Nephron (organoid): ENCODE measurements at regions not wholly inside any gene's neighbourhood (a gene's known extent, or its start where the extent isn't known, plus 50 kb on each side); places are given as distances from the start of the nearest gene placed in this dataset.

Experiments
- H3K27ac Mint-ChIP-seq, 3 experiments: 2 replicates each; pipeline ENCODE4 v1.8.0; 2020; ENCODE audit warnings: mixed read lengths in 3 of 3, mild to moderate bottlenecking in 2 of 3, moderate library complexity in 1 of 3
- H3K27me3 Mint-ChIP-seq: 2 replicates; pipeline ENCODE4 v1.8.0; 2021; ENCODE audit warnings: low read depth, mild to moderate bottlenecking, moderate library complexity, mixed read lengths
- H3K36me3 Mint-ChIP-seq: 2 replicates; pipeline ENCODE4 v1.8.0; 2020; ENCODE audit warnings: low read depth, mixed read lengths
- H3K4me1 Mint-ChIP-seq: 2 replicates; pipeline ENCODE4 v1.8.0; 2020; ENCODE audit warnings: mixed read lengths
- H3K4me3 Mint-ChIP-seq, 3 experiments: 2 replicates each; pipeline ENCODE4 v1.8.0; 2020; ENCODE audit warnings: mild to moderate bottlenecking in 3 of 3, mixed read lengths in 3 of 3, moderate library complexity in 2 of 3
- H3K9me3 Mint-ChIP-seq: 2 replicates; pipeline ENCODE4 v1.8.0; 2020; ENCODE audit warnings: mixed read lengths
- TF ChIP-seq, protein P1 (sequence below), 3 experiments: fragments of 200-600 bp; sonication (generic); IDR thresholded peaks; one replicate each; pipeline ENCODE4 v1.5.0; 2021; ENCODE audit warnings: antibody characterized with exemption in 3 of 3; ENCODE audit not compliant: unreplicated experiment in 3 of 3

DNA sequence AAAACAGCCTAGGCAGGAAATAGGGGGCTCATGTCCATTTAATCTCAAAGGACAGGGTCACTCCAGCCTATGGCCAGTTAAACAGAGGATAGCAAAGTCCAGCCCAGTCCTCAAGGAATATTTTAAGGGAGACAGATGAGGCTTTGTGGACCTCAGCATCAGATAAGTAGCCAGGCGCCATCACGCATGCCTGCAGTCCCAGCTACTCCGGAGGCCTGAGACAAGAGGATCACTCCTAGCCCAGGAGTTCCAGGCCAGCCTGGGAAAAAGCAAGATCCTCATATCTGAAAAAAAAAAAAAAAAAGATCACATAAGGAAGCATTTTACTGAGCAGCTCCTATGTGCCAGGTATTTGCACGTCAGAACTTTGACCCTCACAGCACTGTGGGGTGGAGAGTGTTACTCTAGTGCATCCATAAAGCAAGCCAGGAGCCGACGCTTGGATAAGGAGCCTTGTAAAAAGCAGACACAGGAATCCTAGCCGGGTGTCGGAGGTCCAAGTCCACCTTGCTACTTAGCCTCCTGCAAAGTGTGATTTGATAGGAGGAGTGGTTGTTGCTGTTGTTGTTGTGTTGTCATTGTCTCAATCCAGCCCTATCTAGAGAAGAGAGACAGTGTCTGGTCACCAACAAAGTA lies 61.8 kb upstream of the DOCK1 start:
- H3K27ac Mint-ChIP-seq = no peak overlapping the region
- TF ChIP-seq, protein P1, sequence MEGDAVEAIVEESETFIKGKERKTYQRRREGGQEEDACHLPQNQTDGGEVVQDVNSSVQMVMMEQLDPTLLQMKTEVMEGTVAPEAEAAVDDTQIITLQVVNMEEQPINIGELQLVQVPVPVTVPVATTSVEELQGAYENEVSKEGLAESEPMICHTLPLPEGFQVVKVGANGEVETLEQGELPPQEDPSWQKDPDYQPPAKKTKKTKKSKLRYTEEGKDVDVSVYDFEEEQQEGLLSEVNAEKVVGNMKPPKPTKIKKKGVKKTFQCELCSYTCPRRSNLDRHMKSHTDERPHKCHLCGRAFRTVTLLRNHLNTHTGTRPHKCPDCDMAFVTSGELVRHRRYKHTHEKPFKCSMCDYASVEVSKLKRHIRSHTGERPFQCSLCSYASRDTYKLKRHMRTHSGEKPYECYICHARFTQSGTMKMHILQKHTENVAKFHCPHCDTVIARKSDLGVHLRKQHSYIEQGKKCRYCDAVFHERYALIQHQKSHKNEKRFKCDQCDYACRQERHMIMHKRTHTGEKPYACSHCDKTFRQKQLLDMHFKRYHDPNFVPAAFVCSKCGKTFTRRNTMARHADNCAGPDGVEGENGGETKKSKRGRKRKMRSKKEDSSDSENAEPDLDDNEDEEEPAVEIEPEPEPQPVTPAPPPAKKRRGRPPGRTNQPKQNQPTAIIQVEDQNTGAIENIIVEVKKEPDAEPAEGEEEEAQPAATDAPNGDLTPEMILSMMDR (IDR thresholded peaks at IDR 0.05; ENCODE audit: unreplicated experiment in 3 of 3) = no peak
- no peak overlapping the region for H3K4me3 Mint-ChIP-seq
- peaks cover 3% of the 10 kb centered on the region for H3K27me3 Mint-ChIP-seq
- H3K36me3 Mint-ChIP-seq = no peaks in the 10 kb centered on the region
- H3K4me1 Mint-ChIP-seq = peaks cover 6% of the 10 kb centered on the region
- no peaks in the 10 kb centered on the region for H3K9me3 Mint-ChIP-seq

DNA sequence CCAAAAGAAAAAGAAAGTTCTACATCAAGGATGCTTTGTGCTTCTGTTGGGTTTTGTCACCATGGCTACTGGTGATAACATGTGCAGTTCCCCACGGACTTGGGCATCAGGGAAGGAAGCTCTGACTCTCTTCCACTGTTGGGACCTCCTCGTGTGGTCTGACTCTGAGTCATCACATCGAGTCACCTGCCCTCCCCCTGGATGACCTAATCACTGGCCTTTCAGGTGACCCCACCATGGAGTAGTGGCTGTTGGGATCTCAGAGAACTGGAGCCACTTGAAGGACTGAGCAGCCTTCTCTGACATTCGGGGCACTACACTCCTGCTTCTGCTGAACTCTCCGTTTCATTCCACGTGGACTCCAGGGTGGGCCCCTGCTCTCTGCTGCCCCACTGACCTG lies 60.8 kb upstream of the DOCK1 start:
- H3K27me3 Mint-ChIP-seq = peaks cover 3% of the 10 kb centered on the region
- no peak overlapping the region for H3K27ac Mint-ChIP-seq
- TF ChIP-seq, protein P1 (IDR thresholded peaks at IDR 0.05; ENCODE audit: unreplicated experiment in 3 of 3) = no peak
- H3K4me1 Mint-ChIP-seq = no peaks in the 10 kb centered on the region
- H3K36me3 Mint-ChIP-seq = no peaks in the 10 kb centered on the region
- no peak overlapping the region for H3K4me3 Mint-ChIP-seq
- H3K9me3 Mint-ChIP-seq = no peaks in the 10 kb centered on the region

DNA sequence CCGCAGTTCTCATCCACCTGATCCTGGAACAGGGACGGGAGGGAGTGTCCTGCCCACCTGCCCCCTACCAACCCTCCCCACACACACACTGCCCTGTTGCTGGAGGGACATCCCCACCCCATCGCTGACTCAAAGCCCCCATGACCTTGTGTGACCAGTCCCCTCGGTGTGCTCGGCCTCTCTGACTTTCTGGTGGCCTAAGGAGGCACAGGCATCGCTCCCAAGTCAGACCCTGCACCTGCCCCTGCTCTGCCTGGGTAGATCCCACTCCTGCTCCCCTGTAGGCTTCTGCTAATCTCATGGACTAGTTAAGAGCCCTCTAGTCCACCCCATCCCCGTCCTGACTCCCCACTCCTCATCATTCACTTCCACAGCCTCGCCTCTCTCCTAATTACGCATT lies 58.8 kb upstream of the DOCK1 start:
- Mint-ChIP-seq H3K9me3 (no peaks in the 10 kb centered on the region), H3K27me3 (no peaks in the 10 kb centered on the region), H3K36me3 (no peaks in the 10 kb centered on the region), H3K27ac (no peak overlapping the region), H3K4me1 (no peaks in the 10 kb centered on the region), H3K4me3 (no peak overlapping the region)
- TF ChIP-seq, protein P1 (IDR thresholded peaks at IDR 0.05; ENCODE audit: unreplicated experiment in 3 of 3) = no peak

DNA sequence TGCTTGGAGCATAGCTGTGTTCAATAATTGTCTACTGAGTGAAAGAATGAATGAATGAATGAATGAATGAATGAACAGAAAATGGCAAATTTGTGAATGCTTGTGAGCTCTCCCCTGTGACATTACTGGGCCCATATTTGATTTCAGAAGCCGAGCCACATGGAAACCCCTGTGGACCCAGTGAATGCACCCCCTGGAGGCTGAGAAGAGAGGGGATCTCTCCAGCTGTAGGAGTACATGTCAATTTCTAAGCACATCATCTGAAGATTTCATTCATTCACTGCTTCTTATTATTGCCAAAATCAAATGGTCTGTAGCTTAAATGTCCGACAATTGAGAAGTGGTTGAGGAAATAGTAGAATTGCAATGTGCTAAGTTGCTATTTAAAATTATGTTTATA lies 58.3 kb upstream of the DOCK1 start:
- no peaks in the 10 kb centered on the region for H3K9me3 Mint-ChIP-seq
- no peak overlapping the region for H3K27ac Mint-ChIP-seq
- H3K4me3 Mint-ChIP-seq = no peak overlapping the region
- H3K27me3 Mint-ChIP-seq = no peaks in the 10 kb centered on the region
- no peaks in the 10 kb centered on the region for H3K4me1 Mint-ChIP-seq
- H3K36me3 Mint-ChIP-seq = no peaks in the 10 kb centered on the region
- TF ChIP-seq, protein P1 (IDR thresholded peaks at IDR 0.05; ENCODE audit: unreplicated experiment in 3 of 3) = no peak

DNA sequence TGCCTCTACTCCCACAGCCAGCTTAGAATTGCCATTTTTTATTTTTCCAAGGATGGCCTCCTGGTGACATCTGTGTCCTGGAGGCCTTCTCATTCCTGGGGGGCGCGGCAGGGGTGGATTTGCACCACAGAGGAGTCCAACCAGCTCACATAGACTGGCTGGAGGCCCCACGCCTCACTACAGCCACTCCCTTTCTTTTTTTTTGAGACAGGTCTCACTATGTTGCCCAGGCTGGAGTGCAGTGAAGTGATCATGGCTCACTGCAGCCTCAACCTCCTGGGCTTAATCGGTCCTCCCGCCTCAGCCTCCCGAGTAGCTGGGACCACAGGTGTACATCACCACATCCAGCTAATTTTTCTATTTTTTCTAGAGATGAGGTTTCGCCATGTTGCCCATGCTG lies 57.6 kb upstream of the DOCK1 start:
- H3K27me3 Mint-ChIP-seq = no peaks in the 10 kb centered on the region
- TF ChIP-seq, protein P1 (IDR thresholded peaks at IDR 0.05; ENCODE audit: unreplicated experiment in 3 of 3) = no peak
- no peaks in the 10 kb centered on the region for H3K36me3 Mint-ChIP-seq

GRCh38 chr10:126849646-126850045 lies 55.6 kb upstream of the DOCK1 start:
- no peak overlapping the region for H3K4me3 Mint-ChIP-seq
- no peaks in the 10 kb centered on the region for H3K27me3 Mint-ChIP-seq
- TF ChIP-seq, protein P1 (IDR thresholded peaks at IDR 0.05; ENCODE audit: unreplicated experiment in 3 of 3) = no peak
- H3K36me3 Mint-ChIP-seq = no peaks in the 10 kb centered on the region
- peaks cover 5% of the 10 kb centered on the region for H3K4me1 Mint-ChIP-seq
- no peak overlapping the region for H3K27ac Mint-ChIP-seq
- H3K9me3 Mint-ChIP-seq = no peaks in the 10 kb centered on the region

More for the DNA sequence above, 57.6 kb upstream of the DOCK1 start:
- Mint-ChIP-seq H3K4me3 (no peak overlapping the region), H3K9me3 (no peaks in the 10 kb centered on the region), H3K4me1 (peaks cover 4% of the 10 kb centered on the region), H3K27ac (no peak overlapping the region)
